ENCODE measurements at regions not wholly inside any gene's neighbourhood (a gene's known extent, or its start where the extent isn't known, plus 50 kb on each side); places are given as distances from the start of the nearest gene placed in this dataset.

GRCh38 chr7:121621937-121622336 lies 225.8 kb upstream of the FAM3C start:
- TF ChIP-seq CTCF (IDR thresholded peaks at IDR 0.05), result no peak
- Histone ChIP-seq H3K27ac (no peak overlapping the region), H3K4me3 (no peak overlapping the region), H3K36me3 (no peaks in the 10 kb centered on the region), H3K27me3 (ENCODE audit: low read depth) (no peaks in the 10 kb centered on the region), H3K4me1 (no peaks in the 10 kb centered on the region), H3K9me3 (no peaks in the 10 kb centered on the region)
- ATAC-seq, result no peak
- no peak for DNase-seq
- intact Hi-C loops (cut with DNase I), result no loop called here

GRCh38 chr7:121620953-121621606 lies 225.0 kb upstream of the FAM3C start:
- Histone ChIP-seq H3K36me3 (no peaks in the 10 kb centered on the region), H3K9me3 (no peaks in the 10 kb centered on the region), H3K27ac (no peak overlapping the region), H3K4me3 (no peak overlapping the region), H3K27me3 (ENCODE audit: low read depth) (no peaks in the 10 kb centered on the region), H3K4me1 (no peaks in the 10 kb centered on the region)
- DNase-seq, result no peak
- ATAC-seq, result no peak
- no peak for TF ChIP-seq CTCF (IDR thresholded peaks at IDR 0.05)
- intact Hi-C loops (cut with DNase I), result no loop called here

- intact Hi-C loops (cut with DNase I), result no loop called here
These were observed 224.1 kb upstream of the FAM3C start for GRCh38 chr7:121620206-121620605.

GRCh38 chr7:121618182-121618581 lies 222.1 kb upstream of the FAM3C start:
- ATAC-seq (no peak), DNase-seq (no peak)
- Histone ChIP-seq H3K27me3 (ENCODE audit: low read depth) (no peaks in the 10 kb centered on the region), H3K4me3 (no peak overlapping the region), H3K27ac (no peak overlapping the region), H3K9me3 (no peaks in the 10 kb centered on the region), H3K36me3 (no peaks in the 10 kb centered on the region), H3K4me1 (no peaks in the 10 kb centered on the region)
- intact Hi-C loops (cut with DNase I), result no loop called here
- TF ChIP-seq CTCF (IDR thresholded peaks at IDR 0.05), result no peak

More at GRCh38 chr7:121620206-121620605, 224.1 kb upstream of the FAM3C start:
- ATAC-seq (no peak), DNase-seq (no peak)
- no peak overlapping the region for H3K27ac ChIP-seq
- no peaks in the 10 kb centered on the region for H3K9me3 ChIP-seq
- H3K36me3 ChIP-seq, result no peaks in the 10 kb centered on the region
- H3K4me3 ChIP-seq, result no peak overlapping the region
- H3K4me1 ChIP-seq, result no peaks in the 10 kb centered on the region
- H3K27me3 ChIP-seq (ENCODE audit: low read depth), result no peaks in the 10 kb centered on the region
- no peak for TF ChIP-seq CTCF (IDR thresholded peaks at IDR 0.05)

GRCh38 chr7:121610243-121610642 lies 214.1 kb upstream of the FAM3C start:
- DNase-seq (no peak), ATAC-seq (no peak)
- Histone ChIP-seq H3K4me3 (no peak overlapping the region), H3K9me3 (no peaks in the 10 kb centered on the region), H3K27ac (no peak overlapping the region), H3K4me1 (no peaks in the 10 kb centered on the region), H3K36me3 (no peaks in the 10 kb centered on the region), H3K27me3 (ENCODE audit: low read depth) (no peaks in the 10 kb centered on the region)
- intact Hi-C loops (cut with DNase I), result no loop called here
- no peak for TF ChIP-seq CTCF (IDR thresholded peaks at IDR 0.05)

Measured in lower lobe of right lung (tissue), 2 donors.